ENCODE measurements at regions not wholly inside any gene's neighbourhood (a gene's known extent, or its start where the extent isn't known, plus 50 kb on each side); places are given as distances from the start of the nearest gene placed in this dataset.
"Not testable (repeated sequence)": the region's sequence is repeated elsewhere in the genome, so short reads cannot be mapped to it uniquely, and the experiment has no call there.

GRCh38 chr1:233465745-233466343 lies 138.3 kb downstream of the MAP3K21 start:
- Histone ChIP-seq H3K27ac (no peak overlapping the region), H3K9me3 (peaks cover 0 to 4% of the 10 kb centered on the region in 2 donors), H3K4me3 (no peak overlapping the region), H3K27me3 (no peaks in the 10 kb centered on the region), H3K36me3 (no peaks in the 10 kb centered on the region), H3K4me1 (no peaks in the 10 kb centered on the region)
- no peak for DNase-seq (ENCODE audit: low spot score)
- no peak for TF ChIP-seq CTCF (IDR thresholded peaks at IDR 0.05)

GRCh38 chr1:233470741-233471499 lies 143.0 kb upstream of the KCNK1 start:
- Histone ChIP-seq H3K4me1 (no peaks in the 10 kb centered on the region), H3K27ac (no peak overlapping the region)
- no peak for TF ChIP-seq CTCF (IDR thresholded peaks at IDR 0.05)

DNA sequence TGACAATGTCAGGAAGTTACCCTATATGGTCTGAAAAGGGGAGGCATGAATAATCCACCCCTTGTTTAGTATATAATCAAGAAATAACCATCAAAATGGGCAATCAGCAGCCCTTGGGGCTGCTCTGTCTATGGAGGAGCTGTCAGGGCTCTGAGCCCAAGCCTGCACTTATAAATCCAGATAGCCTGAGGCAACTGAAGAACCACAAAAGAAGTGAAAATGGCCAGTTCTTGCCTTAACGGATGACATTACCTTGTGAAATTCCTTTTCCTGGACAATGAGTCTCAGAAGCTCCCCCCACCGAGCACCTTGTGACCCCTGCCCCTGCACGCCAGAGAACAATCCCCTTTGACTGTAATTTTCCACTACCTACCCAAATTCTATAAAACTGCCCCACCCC lies 142.1 kb upstream of the KCNK1 start:
- H3K4me3 ChIP-seq; H3K27ac ChIP-seq; DNase-seq (ENCODE audit: low spot score); H3K9me3 ChIP-seq; H3K36me3 ChIP-seq; H3K27me3 ChIP-seq; H3K4me1 ChIP-seq: not testable (repeated sequence)

More at GRCh38 chr1:233470741-233471499, 143.0 kb upstream of the KCNK1 start:
- no peak overlapping the region for H3K4me3 ChIP-seq
- H3K9me3 ChIP-seq = peaks cover 0 to under 1% of the 10 kb centered on the region in 2 donors
- DNase-seq (ENCODE audit: low spot score) = no peak
- H3K36me3 ChIP-seq = no peaks in the 10 kb centered on the region
- H3K27me3 ChIP-seq = no peaks in the 10 kb centered on the region

GRCh38 chr1:233472796-233473195 lies 141.1 kb upstream of the KCNK1 start:
- H3K9me3 ChIP-seq = not testable (repeated sequence)

GRCh38 chr1:233473549-233474204 lies 140.2 kb upstream of the KCNK1 start:
- Histone ChIP-seq H3K36me3 (no peaks in the 10 kb centered on the region), H3K9me3 (no peaks in the 10 kb centered on the region), H3K4me3 (no peak overlapping the region), H3K27ac (no peak overlapping the region), H3K4me1 (no peaks in the 10 kb centered on the region), H3K27me3 (no peaks in the 10 kb centered on the region)
- TF ChIP-seq CTCF (IDR thresholded peaks at IDR 0.05) = no peak
- no peak for DNase-seq (ENCODE audit: low spot score)

More at GRCh38 chr1:233472796-233473195, 141.1 kb upstream of the KCNK1 start:
- DNase-seq (ENCODE audit: low spot score); H3K4me3 ChIP-seq; H3K4me1 ChIP-seq; H3K27ac ChIP-seq; H3K36me3 ChIP-seq; H3K27me3 ChIP-seq: not testable (repeated sequence)

DNA sequence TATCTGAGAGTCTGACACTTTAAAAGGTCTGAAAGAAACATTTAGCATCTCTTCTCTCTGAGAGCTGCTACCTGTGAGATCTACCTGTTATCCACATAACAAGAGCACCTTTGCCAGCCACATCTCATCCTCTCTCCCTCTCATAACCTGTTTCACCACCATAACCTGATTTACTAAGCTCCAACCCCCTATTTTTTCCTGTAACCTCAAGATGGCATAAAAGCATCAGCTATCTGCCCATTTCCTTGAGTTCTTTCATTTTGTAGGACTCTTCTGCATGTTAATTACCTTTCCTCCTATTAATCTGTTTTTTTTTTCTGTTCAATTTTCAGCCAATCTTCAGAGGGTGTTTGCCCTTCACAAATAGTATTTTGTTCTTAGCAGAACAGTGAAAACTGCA lies 136.5 kb upstream of the KCNK1 start:
- Histone ChIP-seq H3K36me3 (no peaks in the 10 kb centered on the region), H3K9me3 (no peaks in the 10 kb centered on the region), H3K4me1 (no peaks in the 10 kb centered on the region), H3K27ac (no peak overlapping the region), H3K27me3 (no peaks in the 10 kb centered on the region), H3K4me3 (no peak overlapping the region)
- DNase-seq (ENCODE audit: low spot score) = no peak
- TF ChIP-seq CTCF (IDR thresholded peaks at IDR 0.05) = no peak

Data from right atrium auricular region (tissue), 2 donors.